DOHH2 (cell line): ENCODE measurements at regions not wholly inside any gene's neighbourhood (a gene's known extent, or its start where the extent isn't known, plus 50 kb on each side); places are given as distances from the start of the nearest gene placed in this dataset.

Experiments used
- EZH2phosphoT487 ChIP-seq: fragments of 200-600 bp; sonication (generic); IDR thresholded peaks from 2 replicates; pipeline ENCODE4 v1.6.1; 2017; ENCODE audit warnings: borderline replicate concordance, mild to moderate bottlenecking, antibody characterized with exemption, low read length, moderate library complexity, mixed read lengths
- TF ChIP-seq, protein P1 (sequence below): fragments of 200-600 bp; sonication (generic); IDR thresholded peaks from one replicate; pipeline ENCODE4 v1.5.1; 2014; ENCODE audit warnings: antibody characterized with exemption, mild to moderate bottlenecking, low read depth, low read length; ENCODE audit not compliant: poor library complexity, severe bottlenecking

DNA sequence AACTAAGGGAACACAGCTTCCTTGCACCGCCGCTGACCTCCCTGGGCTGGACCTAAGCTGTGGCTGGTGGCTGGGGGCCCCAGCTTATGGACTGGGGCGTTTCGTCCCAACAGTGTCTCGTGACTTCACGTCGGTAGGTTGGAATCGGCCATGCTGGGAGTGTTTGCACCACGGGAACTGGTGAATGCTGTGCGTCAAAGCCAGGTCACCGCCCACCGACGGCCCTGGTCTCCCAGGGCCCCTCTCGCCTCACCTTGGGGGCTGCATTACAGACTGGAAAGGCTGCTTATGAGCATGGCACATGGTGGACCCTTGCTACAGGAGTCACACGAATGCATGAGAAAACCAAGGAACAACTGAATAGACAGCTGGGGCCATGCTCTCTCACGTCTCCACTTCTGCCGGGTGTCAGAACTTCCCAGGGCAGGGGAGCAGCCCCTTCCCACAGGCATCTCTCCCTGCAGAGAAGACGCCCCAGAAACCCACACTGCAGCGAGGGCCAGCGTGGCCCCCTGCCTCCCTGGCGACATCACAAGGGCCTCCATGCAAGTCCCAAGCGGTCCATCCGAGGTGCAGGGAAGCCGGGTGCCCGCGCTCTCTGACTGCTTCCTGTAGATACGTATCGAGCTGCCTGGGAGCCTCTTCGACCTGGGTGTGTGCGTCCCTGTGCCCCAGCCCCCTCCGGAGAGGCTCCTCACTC is 81.7 kb downstream of the SIK1 start:
- TF ChIP-seq, protein P1, sequence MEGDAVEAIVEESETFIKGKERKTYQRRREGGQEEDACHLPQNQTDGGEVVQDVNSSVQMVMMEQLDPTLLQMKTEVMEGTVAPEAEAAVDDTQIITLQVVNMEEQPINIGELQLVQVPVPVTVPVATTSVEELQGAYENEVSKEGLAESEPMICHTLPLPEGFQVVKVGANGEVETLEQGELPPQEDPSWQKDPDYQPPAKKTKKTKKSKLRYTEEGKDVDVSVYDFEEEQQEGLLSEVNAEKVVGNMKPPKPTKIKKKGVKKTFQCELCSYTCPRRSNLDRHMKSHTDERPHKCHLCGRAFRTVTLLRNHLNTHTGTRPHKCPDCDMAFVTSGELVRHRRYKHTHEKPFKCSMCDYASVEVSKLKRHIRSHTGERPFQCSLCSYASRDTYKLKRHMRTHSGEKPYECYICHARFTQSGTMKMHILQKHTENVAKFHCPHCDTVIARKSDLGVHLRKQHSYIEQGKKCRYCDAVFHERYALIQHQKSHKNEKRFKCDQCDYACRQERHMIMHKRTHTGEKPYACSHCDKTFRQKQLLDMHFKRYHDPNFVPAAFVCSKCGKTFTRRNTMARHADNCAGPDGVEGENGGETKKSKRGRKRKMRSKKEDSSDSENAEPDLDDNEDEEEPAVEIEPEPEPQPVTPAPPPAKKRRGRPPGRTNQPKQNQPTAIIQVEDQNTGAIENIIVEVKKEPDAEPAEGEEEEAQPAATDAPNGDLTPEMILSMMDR = no peak
- TF ChIP-seq EZH2phosphoT487 = no peak
